Tibial nerve (tissue), 4 donors: ENCODE measurements at regions not wholly inside any gene's neighbourhood (a gene's known extent, or its start where the extent isn't known, plus 50 kb on each side); places are given as distances from the start of the nearest gene placed in this dataset.

Source experiments
- DNase-seq, 2 donors: peaks; one replicate each; pipeline ENCODE4 v3.0.0-alpha.2; 2019; ENCODE audit warnings: low spot score in 2 of 2
- H3K27ac ChIP-seq, 4 donors: fragments of 200-600 bp; sonication (generic) in 3 of 4; one replicate each; pipeline ENCODE4 v1.5.1; 2017 to 2019; ENCODE audit warnings: mild to moderate bottlenecking in 1 of 4
- H3K27me3 ChIP-seq, 2 donors: fragments of 200-600 bp; sonication (generic) in 1 of 2; one replicate each; pipeline versions ENCODE4 v1.5.1 to v1.6.0; 2017 to 2019
- H3K36me3 ChIP-seq, 3 donors: fragments of 200-600 bp; sonication (generic); one replicate each; pipeline ENCODE4 v1.5.1; 2018 to 2019
- H3K4me1 ChIP-seq, 4 donors: fragments of 200-600 bp; sonication (generic) in 3 of 4; one replicate each; pipeline ENCODE4 v1.5.1; 2017 to 2019
- H3K4me3 ChIP-seq, 4 donors: fragments of 200-600 bp; sonication (generic) in 3 of 4; one replicate each; pipeline ENCODE4 v1.5.1; 2017 to 2019; ENCODE audit warnings: mild to moderate bottlenecking in 1 of 4, moderate library complexity in 1 of 4
- H3K9me3 ChIP-seq, 4 donors: fragments of 200-600 bp; sonication (generic) in 3 of 4; one replicate each; pipeline ENCODE4 v1.5.1; 2017 to 2019
- EP300 ChIP-seq, 2 donors: sonication (generic); formaldehyde crosslinking; IDR thresholded peaks; one replicate each; pipeline ENCODE4 v1.6.1; 2017; ENCODE audit warnings: antibody characterized with exemption in 2 of 2, mild to moderate bottlenecking in 1 of 2
- POLR2A ChIP-seq, 2 donors: fragments of 450-650 bp; IDR thresholded peaks; one replicate each; pipeline ENCODE4 v1.6.1; 2017; ENCODE audit warnings: antibody characterized with exemption in 2 of 2, mild to moderate bottlenecking in 2 of 2, moderate library complexity in 2 of 2
- WGBS, 2 donors: methylation state at CpG; one replicate each; pipeline ENCODE4 v1.1.5; 2018; 5-methylcytosine and 5-hydroxymethylcytosine counted together
- TF ChIP-seq, protein P1 (sequence below), 5 experiments: fragments of 200-600 bp in 3 of 5; fragments of 450-650 bp in 2 of 5; sonication (generic) in 3 of 5; IDR thresholded peaks; one replicate each; pipeline ENCODE4 v1.5.1; 2016 to 2019; ENCODE audit warnings: antibody characterized with exemption in 5 of 5, mild to moderate bottlenecking in 3 of 5, moderate library complexity in 2 of 5

DNA sequence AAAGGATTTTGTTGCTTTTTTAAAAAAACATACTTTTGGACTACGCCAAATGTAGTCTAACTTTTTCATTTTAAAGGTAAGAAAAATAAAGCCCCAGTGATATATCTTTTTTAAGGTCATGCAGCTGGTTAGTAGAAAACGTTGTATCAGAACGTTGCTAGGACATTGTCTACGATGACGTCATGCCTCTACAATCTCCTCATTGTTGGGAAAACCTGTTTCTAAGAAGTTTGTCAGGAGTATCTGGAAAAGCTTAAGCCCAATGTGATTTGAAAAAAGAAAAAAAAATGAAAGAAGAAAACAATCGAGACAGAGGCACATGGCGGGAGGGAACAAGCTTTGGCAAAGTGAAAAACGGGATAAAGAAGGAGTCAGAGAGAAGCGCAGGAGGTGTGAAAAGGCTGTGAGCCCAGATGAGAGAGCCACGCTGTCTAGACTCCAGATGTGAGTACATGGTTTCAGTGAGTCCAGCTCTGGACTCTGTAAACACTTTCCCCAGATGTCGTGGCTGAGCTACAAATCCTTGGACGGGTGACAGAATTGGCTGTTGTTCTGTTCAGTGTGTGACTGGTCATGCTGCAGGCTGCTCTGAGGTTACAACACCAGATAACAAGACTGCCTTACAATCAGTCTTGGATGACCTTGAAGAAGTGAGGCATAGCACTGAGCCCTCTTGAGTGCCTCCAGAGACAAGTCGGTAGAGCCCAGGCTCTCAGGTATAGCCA, 656.7 kb upstream of the ID4 start:
- peak; percentile 31 to 70 for DNase-seq
- peaks cover 0 to 8% (median 0%) of the 10 kb centered on the region in 4 donors for H3K9me3 ChIP-seq
- H3K27ac ChIP-seq: peak overlapping the region in 2 of 4 donors; percentile 13 to 45
- no peak for TF ChIP-seq POLR2A (IDR thresholded peaks at IDR 0.05)
- peak in 1 of 2 donors; percentile 50 for TF ChIP-seq EP300 (IDR thresholded peaks at IDR 0.05)
- H3K36me3 ChIP-seq: no peaks in the 10 kb centered on the region
- H3K4me1 ChIP-seq: peaks cover 0 to 15% (median 3%) of the 10 kb centered on the region in 4 donors
- no peaks in the 10 kb centered on the region for H3K27me3 ChIP-seq
- 36 to 38% methylated on average over 12 of the region's 13 CpGs for WGBS, 2 donors
- H3K4me3 ChIP-seq: no peak overlapping the region

DNA sequence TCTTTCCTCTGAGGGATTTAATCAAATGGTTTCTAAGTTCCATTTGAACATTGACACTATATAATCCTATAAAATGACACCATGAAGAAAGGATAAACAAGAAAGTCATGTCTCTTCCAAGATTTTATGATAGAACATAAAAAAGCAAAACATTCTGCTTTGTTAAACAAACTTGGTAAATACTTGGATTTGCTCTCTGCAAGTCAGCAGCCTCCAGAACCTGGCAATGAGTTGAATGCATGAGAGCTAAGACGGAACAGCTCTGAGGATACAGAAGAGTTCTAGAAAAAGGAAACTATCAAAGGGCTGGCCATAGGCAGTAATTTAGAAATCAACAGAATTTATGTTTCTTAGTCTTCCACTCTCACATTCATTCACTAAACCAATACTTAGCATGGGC, 656.0 kb upstream of the ID4 start:
- H3K4me1 ChIP-seq: peaks cover 0 to 15% (median 3%) of the 10 kb centered on the region in 4 donors
- DNase-seq: no peak
- H3K36me3 ChIP-seq: no peaks in the 10 kb centered on the region
- peaks cover 0 to 8% (median 0%) of the 10 kb centered on the region in 4 donors for H3K9me3 ChIP-seq
- H3K27ac ChIP-seq: peak overlapping the region in 1 of 4 donors; percentile 45
- no peaks in the 10 kb centered on the region for H3K27me3 ChIP-seq
- H3K4me3 ChIP-seq: no peak overlapping the region
- TF ChIP-seq POLR2A (IDR thresholded peaks at IDR 0.05) (no peak), EP300 (IDR thresholded peaks at IDR 0.05) (no peak)
- TF ChIP-seq, protein P1, sequence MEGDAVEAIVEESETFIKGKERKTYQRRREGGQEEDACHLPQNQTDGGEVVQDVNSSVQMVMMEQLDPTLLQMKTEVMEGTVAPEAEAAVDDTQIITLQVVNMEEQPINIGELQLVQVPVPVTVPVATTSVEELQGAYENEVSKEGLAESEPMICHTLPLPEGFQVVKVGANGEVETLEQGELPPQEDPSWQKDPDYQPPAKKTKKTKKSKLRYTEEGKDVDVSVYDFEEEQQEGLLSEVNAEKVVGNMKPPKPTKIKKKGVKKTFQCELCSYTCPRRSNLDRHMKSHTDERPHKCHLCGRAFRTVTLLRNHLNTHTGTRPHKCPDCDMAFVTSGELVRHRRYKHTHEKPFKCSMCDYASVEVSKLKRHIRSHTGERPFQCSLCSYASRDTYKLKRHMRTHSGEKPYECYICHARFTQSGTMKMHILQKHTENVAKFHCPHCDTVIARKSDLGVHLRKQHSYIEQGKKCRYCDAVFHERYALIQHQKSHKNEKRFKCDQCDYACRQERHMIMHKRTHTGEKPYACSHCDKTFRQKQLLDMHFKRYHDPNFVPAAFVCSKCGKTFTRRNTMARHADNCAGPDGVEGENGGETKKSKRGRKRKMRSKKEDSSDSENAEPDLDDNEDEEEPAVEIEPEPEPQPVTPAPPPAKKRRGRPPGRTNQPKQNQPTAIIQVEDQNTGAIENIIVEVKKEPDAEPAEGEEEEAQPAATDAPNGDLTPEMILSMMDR (IDR thresholded peaks at IDR 0.05): no peak
- WGBS, 2 donors: 44 to 47% methylated on average over 1 of the region's 1 CpG

DNA sequence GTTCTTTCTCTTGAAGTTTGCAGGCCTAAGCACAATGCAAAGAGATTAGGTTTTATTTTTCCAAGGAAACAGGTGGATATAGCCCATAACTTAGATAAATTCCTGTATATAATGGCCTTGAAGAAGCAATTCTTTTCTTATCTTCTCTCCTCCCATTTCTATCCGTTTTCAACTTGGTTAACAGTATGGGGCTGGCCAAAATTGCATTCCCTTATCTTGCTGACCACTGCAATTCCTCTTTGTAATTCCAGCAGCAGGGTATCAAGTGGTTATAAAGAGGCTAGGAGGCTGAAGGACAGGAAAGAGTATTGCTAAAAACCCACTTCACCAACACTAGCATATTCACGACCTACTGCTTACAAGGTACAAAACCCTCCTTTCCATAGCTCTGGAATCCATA, 643.5 kb upstream of the ID4 start:
- TF ChIP-seq, protein P1 (IDR thresholded peaks at IDR 0.05): no peak
- no peak for TF ChIP-seq POLR2A (IDR thresholded peaks at IDR 0.05)
- no peak for TF ChIP-seq EP300 (IDR thresholded peaks at IDR 0.05)
- Histone ChIP-seq H3K4me1 (no peaks in the 10 kb centered on the region), H3K27me3 (no peaks in the 10 kb centered on the region), H3K9me3 (peaks cover 0 to under 1% (median 0%) of the 10 kb centered on the region in 4 donors), H3K27ac (no peak overlapping the region), H3K36me3 (no peaks in the 10 kb centered on the region), H3K4me3 (no peak overlapping the region)
- 56 to 62% methylated on average over 2 of the region's 2 CpGs for WGBS, 2 donors
- no peak for DNase-seq

DNA sequence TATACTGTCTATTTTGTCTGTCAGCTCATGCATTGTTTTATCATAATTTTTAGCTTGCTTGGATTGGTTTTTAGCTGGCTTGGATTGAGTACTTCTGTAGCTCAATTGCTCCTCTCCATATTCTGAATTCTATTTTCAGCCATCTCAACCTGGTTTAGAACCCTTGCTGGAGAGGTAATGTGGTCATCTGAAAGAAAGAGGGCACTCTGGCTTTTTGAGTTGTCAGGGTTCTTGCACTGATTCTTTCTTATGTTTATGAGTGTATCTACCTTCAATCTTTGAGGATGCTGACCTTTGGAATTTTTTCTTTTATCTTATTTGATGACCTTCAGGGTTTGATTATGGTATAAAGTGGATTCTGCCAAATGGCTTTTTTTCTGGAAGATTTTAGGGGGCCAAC, 632.7 kb upstream of the ID4 start:
- H3K27ac ChIP-seq: no peak overlapping the region
- H3K4me1 ChIP-seq: no peaks in the 10 kb centered on the region
- H3K4me3 ChIP-seq: no peak overlapping the region
- TF ChIP-seq EP300 (IDR thresholded peaks at IDR 0.05) (no peak), POLR2A (IDR thresholded peaks at IDR 0.05) (no peak)
- TF ChIP-seq, protein P1 (IDR thresholded peaks at IDR 0.05): no peak
- DNase-seq: no peak
- no peaks in the 10 kb centered on the region for H3K27me3 ChIP-seq
- H3K9me3 ChIP-seq: peaks cover 0 to 31% (median 0%) of the 10 kb centered on the region in 4 donors
- no peaks in the 10 kb centered on the region for H3K36me3 ChIP-seq

DNA sequence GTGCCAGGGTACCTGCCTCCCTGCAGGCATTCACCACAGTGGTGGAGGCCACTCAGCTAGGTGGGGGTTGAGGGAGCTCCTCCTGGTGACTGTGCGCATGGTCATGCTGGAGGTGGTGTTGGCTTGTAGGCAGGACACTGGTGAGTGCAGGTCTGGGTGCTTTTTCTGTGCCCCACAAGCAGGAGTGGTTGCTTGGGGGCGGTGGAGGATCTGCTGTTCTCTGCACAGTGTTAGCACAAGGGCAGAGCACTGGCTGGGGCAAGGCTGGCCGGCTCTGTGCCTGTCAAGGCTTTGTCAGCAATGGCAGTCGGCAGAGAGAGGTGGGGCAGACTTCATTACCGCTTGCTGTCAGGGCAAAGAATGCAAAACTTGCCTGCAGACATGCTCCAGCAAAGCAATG, 632.1 kb upstream of the ID4 start:
- H3K4me3 ChIP-seq: no peak overlapping the region
- H3K36me3 ChIP-seq: no peaks in the 10 kb centered on the region
- peaks cover 0 to 33% (median 0%) of the 10 kb centered on the region in 4 donors for H3K9me3 ChIP-seq
- 73 to 87% methylated on average over 4 to 5 of the region's 5 CpGs for WGBS, 2 donors
- H3K27me3 ChIP-seq: no peaks in the 10 kb centered on the region
- no peak for DNase-seq
- no peak overlapping the region for H3K27ac ChIP-seq
- TF ChIP-seq EP300 (IDR thresholded peaks at IDR 0.05): no peak
- no peak for TF ChIP-seq POLR2A (IDR thresholded peaks at IDR 0.05)
- TF ChIP-seq, protein P1 (IDR thresholded peaks at IDR 0.05): no peak
- H3K4me1 ChIP-seq: no peaks in the 10 kb centered on the region
